GM18505 (cell line): ENCODE measurements at regions not wholly inside any gene's neighbourhood (a gene's known extent, or its start where the extent isn't known, plus 50 kb on each side); places are given as distances from the start of the nearest gene placed in this dataset.

ENCODE experiments used
- ATAC-seq: cut with Tn5 transposase; IDR thresholded peaks from one replicate; pipeline ENCODE4 v1.9.1; 2021; ENCODE audit not compliant: unreplicated experiment
- POLR2A ChIP-seq: IDR thresholded peaks from 4 replicates; pipeline ENCODE4 v1.6.1; 2011; ENCODE audit warnings: borderline replicate concordance; ENCODE audit not compliant: insufficient read depth, insufficient read length; ENCODE audit errors: extremely low read depth

DNA sequence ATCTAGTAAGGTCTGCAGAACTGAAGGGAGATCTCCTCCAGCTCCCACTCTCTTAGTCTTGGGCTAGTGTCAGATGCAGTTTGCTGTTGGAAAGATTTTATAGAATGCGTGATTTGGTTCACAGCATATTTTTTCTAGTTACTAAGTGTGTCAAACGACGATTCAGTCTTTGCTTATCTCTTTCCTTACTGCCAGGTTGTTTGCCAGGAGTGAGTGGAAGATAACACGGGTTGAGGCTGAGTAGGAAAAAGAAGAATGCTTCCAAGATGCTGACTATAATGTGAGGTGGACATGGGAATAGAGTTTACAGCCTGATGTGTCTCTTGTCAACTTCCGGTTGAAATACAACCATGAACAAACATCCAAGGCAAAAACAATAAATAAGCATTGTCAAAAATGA is 141.4 kb downstream of the GDAP2 start:
- TF ChIP-seq POLR2A: no peak
- no peak for ATAC-seq

DNA sequence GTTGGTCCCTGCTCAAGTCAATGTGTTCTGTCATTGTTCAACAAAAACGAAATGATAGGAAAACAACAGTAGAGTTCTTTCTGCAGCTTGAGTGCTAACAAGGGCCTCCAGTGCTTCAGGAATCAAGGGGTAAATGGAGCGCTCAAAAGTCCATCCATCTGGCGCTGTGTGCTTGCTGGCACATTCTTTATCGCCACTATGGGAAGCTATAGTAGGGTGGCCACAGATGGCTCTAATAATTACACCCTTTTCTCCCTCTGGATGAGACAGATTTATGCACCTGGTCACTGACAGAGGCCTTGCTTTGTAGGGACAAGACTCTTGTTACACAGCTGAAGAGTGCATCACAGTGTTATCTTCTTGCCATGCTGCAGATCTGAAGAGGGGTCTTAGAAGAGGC is 136.0 kb downstream of the GDAP2 start:
- no peak for ATAC-seq
- no peak for TF ChIP-seq POLR2A

DNA sequence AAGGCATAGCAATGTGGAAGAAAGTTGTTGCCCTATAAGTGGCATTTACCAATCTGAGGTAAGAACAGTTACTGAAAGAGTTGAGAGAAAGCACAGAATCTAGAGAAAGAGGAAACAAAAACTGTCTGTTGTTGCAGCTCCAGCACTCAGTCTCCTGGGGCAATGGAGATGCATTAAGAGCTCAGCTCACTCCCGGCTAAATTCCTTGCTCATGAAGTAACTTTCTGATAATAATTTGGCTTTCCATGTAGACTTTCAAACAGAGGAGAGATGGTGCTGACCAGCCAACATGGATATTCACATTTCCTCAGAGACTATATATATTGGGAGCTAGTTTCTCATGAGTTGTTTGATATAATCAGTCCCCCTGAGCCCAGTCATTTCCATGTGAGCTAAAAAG is 135.3 kb downstream of the GDAP2 start:
- no peak for TF ChIP-seq POLR2A
- no peak for ATAC-seq

DNA sequence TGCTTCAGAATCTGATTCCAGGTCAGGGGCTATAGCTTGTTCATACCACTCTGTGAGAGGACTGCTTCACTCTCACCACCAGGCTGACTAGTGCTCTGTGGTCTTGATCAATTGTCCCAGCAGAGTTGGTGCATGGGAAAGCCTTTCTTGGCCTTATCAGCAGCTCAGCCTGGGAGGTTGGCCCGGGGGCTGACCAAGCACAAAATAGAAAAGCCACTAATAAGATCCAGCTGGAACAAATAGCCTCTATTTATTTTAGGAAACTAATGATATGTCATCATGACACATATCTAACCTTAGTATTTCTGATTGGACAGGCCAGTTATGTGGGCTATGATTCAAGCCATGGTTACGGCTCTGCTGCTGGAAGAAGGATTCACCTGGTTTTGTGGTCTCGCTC is 134.2 kb downstream of the GDAP2 start:
- no peak for TF ChIP-seq POLR2A
- ATAC-seq: no peak

DNA sequence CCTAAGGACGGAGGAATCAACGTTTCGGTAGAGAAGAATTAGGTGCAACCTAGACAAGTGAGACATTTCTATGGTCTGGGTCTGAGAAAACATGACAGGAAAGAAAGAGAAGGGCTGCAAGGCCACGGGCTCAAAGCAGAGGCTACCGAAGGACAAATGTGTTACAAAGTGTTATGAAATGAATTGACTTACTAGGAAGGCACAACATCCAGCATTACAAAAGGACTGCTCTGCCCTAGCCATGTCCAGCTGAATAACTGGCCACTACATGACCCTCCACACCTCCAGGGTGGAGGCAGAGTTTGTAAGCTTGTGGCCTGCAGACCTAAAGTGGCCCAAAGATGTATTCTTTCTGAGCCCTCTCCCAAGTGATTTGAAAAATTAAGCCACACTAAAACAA is 133.6 kb downstream of the GDAP2 start:
- ATAC-seq: no peak
- no peak for TF ChIP-seq POLR2A

DNA sequence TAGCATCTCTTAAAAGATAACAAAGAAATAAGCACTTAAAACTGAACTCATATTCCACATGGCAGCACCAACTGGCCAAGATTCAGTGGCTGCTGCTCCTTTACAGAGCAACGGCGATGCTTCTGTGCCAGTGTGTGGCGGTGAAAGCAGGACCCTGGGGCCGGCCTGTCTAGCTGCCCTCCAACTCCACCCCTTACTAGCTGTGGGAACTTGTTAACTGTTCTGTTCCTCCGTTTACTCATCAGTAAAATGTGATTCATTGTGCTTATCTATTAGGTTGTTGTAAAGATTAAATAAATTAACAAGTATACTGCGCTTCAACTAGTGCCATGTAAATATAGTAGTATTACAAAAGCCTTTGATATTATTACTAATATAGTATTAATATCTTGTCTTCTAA is 133.2 kb downstream of the GDAP2 start:
- no peak for ATAC-seq
- TF ChIP-seq POLR2A: no peak

DNA sequence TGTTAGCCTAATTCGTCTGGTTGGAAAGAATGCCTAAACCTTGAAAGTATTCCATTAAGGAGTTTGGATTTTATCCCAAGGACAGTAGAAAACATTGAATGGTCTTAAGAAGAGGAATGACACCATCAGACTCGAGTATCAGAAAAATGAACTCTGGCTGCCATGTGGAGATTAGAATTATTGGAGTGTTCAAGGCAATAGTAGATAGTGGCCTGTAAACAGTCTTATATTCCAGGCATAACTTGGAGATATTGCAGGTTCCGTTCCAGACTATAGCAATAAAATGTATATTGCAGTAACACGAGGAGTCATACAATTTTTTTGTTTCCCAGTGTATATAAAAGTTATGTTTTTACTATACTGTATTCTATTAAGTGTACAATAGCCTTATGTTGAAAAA is 130.9 kb downstream of the GDAP2 start:
- no peak for ATAC-seq
- TF ChIP-seq POLR2A: no peak

DNA sequence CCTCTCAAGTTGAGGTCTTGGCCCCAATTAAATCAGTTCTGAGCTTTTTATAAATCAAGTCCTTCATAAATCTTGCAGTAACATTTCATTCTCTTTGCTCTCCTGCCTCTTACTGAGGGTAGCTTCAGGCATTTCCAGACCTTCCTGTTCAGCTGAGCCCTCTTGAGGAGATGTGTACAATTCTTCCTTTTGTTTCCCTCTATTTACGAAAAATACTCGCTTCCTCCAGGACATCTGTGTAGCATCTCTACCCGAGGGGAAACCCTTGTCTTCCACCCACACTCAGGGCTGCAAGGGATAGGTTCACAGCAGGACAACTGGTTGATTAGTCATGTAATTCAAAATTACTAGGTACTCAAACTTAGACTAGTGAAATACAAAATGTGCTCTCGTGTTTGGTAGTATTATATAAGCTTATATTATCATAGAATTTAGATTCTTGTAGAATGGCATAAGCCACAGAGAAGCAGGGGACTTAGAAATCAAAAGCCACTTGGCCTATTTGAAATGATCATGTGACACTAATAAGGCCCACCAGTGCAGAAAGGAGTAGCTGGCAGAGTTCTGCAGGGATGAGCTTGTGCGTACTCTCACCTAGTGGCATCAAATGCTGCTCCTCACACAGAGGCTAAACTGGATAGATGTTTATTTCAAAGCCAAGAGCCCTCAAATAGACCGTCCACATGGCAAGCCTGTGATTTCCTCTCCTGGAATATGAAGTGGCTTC is 126.7 kb downstream of the GDAP2 start:
- TF ChIP-seq POLR2A: no peak
- ATAC-seq: no peak

DNA sequence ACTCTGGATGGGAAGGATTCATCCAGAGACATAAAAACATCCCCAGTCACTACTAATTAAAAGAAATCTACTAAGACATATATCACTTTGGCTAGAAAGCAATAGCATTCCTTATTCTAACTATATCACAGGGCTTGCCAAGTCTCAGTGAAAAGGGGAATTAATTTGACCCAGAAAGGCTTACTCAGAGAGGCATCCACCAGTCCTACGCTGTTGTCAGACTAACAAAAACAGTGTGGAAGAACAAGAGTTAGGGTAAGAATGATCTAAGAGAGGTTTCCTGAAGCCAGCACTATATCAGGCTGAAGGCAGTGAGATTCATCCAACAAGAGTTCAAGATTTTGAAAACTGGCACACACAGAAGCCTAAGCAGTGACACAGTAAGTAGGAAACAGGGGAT is 126.1 kb downstream of the GDAP2 start:
- ATAC-seq: no peak
- no peak for TF ChIP-seq POLR2A

DNA sequence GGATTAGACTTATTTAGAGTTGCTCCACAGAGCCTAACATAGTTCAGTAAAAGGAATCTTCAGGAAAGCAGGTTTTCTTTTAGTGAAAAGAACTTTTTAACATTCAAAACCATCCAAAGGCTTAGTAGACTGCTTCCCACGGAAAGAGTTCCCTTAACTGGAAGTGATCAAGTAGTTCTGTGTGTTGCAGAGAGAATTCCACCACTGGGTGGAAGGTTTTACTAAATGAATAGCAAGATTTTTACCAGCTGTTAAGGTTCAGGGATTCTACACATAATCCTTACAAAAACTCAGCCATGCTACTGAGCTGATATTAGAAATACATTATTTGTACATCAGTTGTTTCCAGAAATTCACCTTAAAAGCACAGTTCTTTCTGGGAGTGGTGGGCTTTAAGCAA is 119.7 kb downstream of the GDAP2 start:
- no peak for TF ChIP-seq POLR2A
- no peak for ATAC-seq

DNA sequence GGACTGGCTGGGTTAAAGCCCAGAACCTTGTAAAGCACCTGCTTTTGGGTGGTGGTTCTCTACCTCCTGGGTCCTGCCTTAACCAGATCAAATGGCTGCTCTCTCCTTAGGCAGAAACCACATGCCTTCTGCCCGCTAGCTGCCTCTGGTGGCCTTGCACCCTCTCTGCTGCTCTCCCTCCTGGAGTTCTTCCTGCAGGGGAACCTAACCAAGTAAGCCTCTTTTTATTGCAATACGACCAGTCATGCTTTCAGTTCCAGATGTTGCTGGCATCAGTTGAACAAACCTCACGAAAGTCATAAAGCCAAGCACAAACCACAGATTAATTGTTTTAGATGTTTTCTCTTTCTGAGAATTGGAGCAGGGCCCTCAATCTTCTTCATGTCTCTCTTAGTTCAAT is 118.9 kb downstream of the GDAP2 start:
- ATAC-seq: no peak
- no peak for TF ChIP-seq POLR2A

DNA sequence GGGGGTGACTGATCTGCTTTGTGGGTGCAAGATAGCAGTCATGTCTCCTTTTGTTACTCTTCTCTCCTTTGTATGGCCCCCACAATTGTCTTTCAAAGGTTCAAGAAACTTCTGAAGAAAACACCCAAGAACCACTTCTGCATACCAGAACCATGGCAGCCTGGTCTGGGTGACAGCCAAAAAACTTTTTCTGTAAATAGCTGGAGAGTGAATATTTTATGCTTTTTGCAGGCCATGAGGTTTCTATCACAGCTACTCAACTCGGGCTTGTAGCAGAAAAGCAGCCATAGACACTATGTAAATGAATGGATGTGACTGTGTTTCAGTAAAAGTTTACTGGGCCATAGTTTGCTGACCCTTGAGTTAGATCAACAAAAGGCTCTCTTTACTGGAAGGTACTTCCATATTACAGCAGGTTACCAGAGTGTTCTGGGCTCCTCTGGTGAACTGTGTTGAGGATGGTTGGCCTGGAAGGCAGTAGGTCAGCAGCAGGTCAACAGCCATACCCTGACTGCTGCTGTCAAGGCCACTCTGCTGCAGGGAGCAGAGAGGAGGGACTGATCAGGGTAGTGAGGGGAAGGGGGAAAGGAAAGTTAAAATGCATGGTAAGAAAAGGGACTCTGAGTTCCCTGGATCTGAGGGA is 116.4 kb downstream of the GDAP2 start:
- ATAC-seq: no peak
- no peak for TF ChIP-seq POLR2A
